Jurkat, Clone E6-1 (cell line): ENCODE measurements at regions not wholly inside any gene's neighbourhood (a gene's known extent, or its start where the extent isn't known, plus 50 kb on each side); places are given as distances from the start of the nearest gene placed in this dataset.

Experiments
- DNase-seq: peaks from one replicate; pipeline ENCODE4 v3.0.0-alpha.2; 2011; ENCODE audit warnings: low read depth, low spot score
- H3K4me3 ChIP-seq: 2 replicates; pipeline ENCODE4 v1.5.1; 2011; ENCODE audit warnings: mild to moderate bottlenecking, low read length, control low read depth, moderate library complexity

DNA sequence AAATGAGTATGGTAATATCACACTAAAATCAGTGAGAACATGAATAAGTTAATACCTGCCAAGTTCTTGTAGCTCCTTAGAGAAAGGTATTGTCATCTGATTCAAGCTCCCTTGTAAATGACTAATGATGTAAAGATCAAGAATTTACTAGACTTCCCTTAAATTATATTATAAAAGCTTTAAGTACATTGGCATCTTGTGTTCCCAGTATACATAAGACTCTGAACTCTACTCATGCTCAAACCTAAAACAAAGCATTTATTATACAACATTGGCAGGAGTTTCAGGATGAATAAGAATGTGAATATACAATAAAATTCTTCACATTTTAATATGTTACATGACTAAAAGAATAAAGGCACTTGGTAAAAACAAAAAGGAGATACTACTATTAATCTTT is 126.8 kb upstream of the UNC5C start:
- no peak for DNase-seq
- H3K4me3 ChIP-seq, result no peak overlapping the region

DNA sequence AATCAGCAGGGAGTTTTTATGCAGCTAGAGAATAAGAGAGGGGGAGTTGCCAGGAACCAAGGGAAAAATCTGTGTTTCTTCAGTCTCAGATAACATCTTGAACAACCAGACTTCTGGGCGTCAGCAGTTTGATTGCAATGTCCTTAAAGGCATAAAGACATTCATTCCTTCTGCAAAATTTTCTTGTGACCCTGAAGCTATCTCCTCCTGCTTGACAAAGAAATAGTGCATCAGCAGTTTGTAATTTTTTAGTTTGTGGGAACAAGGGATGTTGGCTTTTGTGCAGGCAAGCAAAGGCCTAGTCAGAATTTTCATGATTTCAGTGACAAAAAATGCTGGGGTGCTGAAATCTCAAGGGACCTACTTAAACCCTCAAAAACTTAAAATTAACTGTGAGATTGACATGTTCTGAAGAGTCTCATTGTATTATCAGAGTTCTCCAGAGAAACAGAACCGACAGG is 125.8 kb upstream of the UNC5C start:
- no peak for DNase-seq
- no peak overlapping the region for H3K4me3 ChIP-seq

GRCh38 chr4:95672811-95673210 is 124.0 kb upstream of the UNC5C start:
- no peak for DNase-seq

GRCh38 chr4:95660719-95661118 is 111.9 kb upstream of the UNC5C start:
- no peak for DNase-seq

More at GRCh38 chr4:95672811-95673210, 124.0 kb upstream of the UNC5C start:
- H3K4me3 ChIP-seq, result no peak overlapping the region

GRCh38 chr4:95651891-95652290 is 103.1 kb upstream of the UNC5C start:
- no peak overlapping the region for H3K4me3 ChIP-seq
- DNase-seq, result no peak

More at GRCh38 chr4:95660719-95661118, 111.9 kb upstream of the UNC5C start:
- H3K4me3 ChIP-seq, result no peak overlapping the region

DNA sequence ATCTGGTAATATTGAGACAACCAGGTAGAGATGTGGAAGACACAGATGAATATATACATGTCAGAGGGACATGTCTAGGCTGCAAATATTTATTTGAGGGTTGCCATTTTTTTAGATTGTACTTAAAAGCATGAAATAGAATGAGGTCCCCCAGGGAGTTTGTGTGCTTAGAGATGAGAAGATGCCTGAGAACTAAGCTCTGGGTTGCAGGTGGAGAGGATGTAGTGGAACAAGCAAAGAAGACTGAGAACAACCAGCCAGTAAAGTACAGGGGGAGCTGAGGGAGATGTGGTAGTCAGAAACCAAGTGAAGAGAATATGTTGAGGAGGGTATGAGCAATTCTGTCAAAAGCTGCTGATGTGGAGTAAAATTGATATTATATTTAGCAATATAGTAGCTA is 95.6 kb upstream of the UNC5C start:
- DNase-seq, result no peak
- H3K4me3 ChIP-seq, result no peak overlapping the region

GRCh38 chr4:95643627-95644026 is 94.9 kb upstream of the UNC5C start:
- no peak overlapping the region for H3K4me3 ChIP-seq
- DNase-seq, result peak; percentile 10

GRCh38 chr4:95641571-95641970 is 92.8 kb upstream of the UNC5C start:
- no peak overlapping the region for H3K4me3 ChIP-seq
- DNase-seq, result no peak

GRCh38 chr4:95640311-95640710 is 91.5 kb upstream of the UNC5C start:
- DNase-seq, result no peak
- no peak overlapping the region for H3K4me3 ChIP-seq

DNA sequence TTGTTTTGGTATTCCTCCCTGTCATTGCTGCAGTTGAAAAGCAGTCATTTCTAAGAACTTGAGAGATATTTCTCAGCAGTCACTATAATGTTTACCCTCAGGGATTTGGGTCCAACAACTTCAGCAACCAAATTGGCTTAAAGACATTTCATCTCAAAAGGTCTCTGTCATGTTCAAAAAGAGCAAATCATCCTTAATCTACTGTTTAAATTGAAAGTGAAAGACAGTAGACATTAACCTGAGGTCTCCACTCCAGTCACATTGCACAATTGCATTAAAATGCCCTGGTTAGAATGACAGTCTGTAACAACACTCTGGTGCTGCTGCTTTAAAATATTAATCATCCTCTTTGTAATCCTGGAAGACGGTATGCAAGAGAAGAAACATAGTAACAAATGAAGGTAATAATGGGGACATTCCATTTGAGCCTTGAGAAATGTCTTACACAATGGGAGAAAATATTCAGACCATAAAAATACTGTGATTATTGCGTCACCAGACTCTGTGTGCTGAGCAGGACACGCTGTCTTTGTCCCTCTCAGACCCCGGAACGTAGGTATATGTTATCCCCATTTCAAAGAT is 90.2 kb upstream of the UNC5C start:
- no peak for DNase-seq
- no peak overlapping the region for H3K4me3 ChIP-seq

DNA sequence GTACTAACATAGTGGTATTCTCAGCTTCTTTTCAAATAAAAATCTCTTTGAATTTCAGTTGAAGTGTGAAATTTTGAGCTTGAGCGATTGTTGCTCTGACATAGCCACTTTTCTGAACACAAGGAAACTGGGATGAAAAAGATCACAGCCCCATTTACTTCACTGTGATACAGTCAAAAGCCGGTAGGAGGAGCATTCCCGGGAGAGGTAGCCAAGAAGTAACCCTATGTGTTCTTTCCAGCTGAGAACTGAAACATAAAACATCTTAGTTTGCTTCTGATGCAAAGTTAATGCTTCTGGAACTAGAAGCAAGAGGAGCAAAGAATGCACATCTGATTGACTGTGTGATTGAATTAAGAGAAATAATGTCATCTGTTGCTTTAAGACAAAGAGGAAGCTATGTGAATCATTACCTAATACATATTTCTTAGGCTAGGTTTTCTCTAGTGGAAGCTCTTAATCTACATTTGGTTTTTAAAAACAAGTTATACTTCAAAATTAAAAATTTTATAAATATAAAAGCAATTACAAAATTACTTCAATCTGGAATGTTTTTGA is 88.3 kb upstream of the UNC5C start:
- peak; percentile 16 for DNase-seq

GRCh38 chr4:95636061-95636460 is 87.3 kb upstream of the UNC5C start:
- DNase-seq, result no peak
- H3K4me3 ChIP-seq, result no peak overlapping the region

More for the DNA sequence above, 88.3 kb upstream of the UNC5C start:
- no peak overlapping the region for H3K4me3 ChIP-seq

- DNase-seq, result no peak
- H3K4me3 ChIP-seq, result no peak overlapping the region
Observed at GRCh38 chr4:95627709-95628108, 78.9 kb upstream of the UNC5C start.

GRCh38 chr4:95627024-95627605 is 78.3 kb upstream of the UNC5C start:
- DNase-seq, result no peak
- H3K4me3 ChIP-seq, result no peak overlapping the region

- no peak for DNase-seq
- H3K4me3 ChIP-seq, result no peak overlapping the region
Observed at GRCh38 chr4:95625020-95625419, 76.2 kb upstream of the UNC5C start.

DNA sequence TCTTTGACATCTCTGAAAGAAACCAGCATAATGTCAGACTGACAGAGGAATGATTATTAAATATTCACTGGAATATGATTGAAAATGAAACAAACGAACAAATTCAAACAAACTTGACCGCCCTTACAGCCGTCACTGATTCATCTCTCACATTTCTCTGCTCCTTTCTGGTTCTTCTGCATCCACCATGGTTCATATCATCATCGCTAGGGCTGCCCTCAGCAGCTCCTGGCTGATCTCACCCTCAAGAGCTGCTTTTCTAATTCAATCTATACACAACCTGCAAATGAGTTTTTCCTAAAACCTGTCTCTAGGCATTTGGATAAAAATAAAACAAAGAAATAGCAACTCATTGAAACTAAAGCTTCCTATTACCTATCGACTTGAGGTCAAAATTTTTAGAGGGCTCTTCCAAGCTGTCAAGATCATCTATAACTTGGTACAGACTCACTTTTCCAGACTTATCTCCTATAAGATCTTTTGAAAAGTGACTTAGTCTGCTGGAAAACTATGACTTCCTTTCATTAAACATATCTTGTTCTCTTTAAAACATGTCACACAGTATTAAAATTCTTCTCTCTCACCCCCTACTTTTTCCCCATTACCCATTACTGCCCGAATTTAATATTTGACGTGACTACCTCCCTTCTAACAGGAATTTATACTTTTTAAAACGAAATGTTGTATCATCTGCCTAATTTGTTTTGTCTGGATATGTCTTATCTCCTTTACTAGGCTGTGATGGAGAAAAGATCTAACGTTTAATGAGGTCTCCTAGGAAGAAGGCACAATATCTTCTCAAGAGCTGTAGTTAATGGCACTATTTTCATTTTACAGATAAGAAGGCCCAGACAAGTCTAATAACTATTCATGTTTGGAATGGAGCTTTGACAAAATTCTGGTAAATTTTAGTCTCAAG is 71.0 kb upstream of the UNC5C start:
- no peak for DNase-seq
- no peak overlapping the region for H3K4me3 ChIP-seq

DNA sequence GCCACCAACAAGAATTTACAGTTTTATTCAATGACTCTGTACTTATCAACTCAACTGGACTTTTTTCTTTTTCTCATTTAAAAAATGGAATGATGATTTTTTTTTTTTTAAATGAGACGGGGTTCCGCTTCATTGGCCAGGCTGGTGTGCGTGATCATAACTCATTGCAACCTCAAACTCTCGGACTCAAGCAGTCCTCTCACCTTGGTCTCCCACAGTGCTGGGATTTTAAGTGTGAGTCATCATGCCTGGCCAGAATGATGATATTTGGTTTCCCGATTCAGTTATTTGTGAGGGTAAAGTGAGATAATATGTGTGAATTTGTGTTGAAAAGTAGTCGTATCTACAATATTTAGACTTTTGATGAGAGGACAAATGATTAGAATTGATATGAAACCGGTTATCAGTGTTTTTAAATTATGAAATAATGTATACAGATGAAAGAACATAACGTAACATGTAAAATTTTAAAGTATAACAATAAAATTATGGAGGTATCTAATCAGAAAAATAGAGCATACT is 66.0 kb upstream of the UNC5C start:
- H3K4me3 ChIP-seq, result no peak overlapping the region
- no peak for DNase-seq

- H3K4me3 ChIP-seq, result no peak overlapping the region
- no peak for DNase-seq
Observed at GRCh38 chr4:95610061-95610569, 61.3 kb upstream of the UNC5C start.

DNA sequence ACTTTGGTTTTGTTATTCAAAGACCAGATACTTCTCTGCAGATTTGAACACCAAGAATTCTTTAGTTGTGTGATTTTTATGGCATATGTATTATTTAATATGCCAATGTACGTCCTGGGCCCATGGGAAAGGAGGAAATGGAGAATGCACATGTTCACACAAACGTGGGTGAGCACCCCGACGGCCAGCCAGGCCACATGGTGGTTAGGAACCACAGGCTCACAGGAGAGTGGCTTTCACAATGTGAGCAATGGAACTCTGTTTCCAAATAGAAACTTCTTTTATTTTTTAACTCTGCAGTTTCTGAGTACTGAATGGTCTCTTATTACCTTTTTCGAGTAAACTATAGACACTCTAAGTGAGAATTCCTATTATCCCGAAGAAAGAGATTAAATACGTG is 58.0 kb upstream of the UNC5C start:
- DNase-seq, result no peak
- no peak overlapping the region for H3K4me3 ChIP-seq
